CD14-positive monocyte (primary cell): ENCODE measurements at regions not wholly inside any gene's neighbourhood (a gene's known extent, or its start where the extent isn't known, plus 50 kb on each side); places are given as distances from the start of the nearest gene placed in this dataset.

Source experiments
- DNase-seq, 3 donors: peaks; one replicate each; pipeline ENCODE4 v3.0.0-alpha.2; 2011 to 2022
- H2AFZ ChIP-seq: 2 replicates; pipeline ENCODE4 v1.6.0; 2012; ENCODE audit warnings: mild to moderate bottlenecking, low read depth, low read length, inconsistent platforms; ENCODE audit not compliant: insufficient read depth, poor library complexity, severe bottlenecking
- H3K27ac ChIP-seq, 2 donors: 1 replicate in 1 of 2; 2 replicates in 1 of 2; pipeline ENCODE4 v1.5.1; 2012 to 2013; ENCODE audit warnings: low read length in 2 of 2, control low read depth in 1 of 2, inconsistent platforms in 1 of 2, low read depth in 1 of 2, mild to moderate bottlenecking in 1 of 2
- H3K27me3 ChIP-seq, 2 donors: one replicate each; pipeline versions ENCODE4 v1.6.0 to v1.6.1; 2011 to 2013; ENCODE audit warnings: low read length in 2 of 2; ENCODE audit not compliant: control insufficient read depth in 2 of 2, insufficient read depth in 2 of 2
- H3K36me3 ChIP-seq, 2 donors: replicated peaks in 1 of 2; 1 replicate in 1 of 2; 2 replicates in 1 of 2; pipeline versions ENCODE4 v1.5.1 to v1.6.1; 2012 to 2013; ENCODE audit warnings: low read length in 2 of 2, control low read depth in 1 of 2, inconsistent platforms in 1 of 2, mild to moderate bottlenecking in 1 of 2; ENCODE audit not compliant: insufficient read depth in 2 of 2, control insufficient read depth in 1 of 2
- H3K4me1 ChIP-seq, 2 donors: 1 replicate in 1 of 2; 2 replicates in 1 of 2; pipeline versions ENCODE4 v1.5.1 to v1.6.1; 2012 to 2013; ENCODE audit warnings: low read length in 2 of 2, control low read depth in 1 of 2, inconsistent platforms in 1 of 2, mild to moderate bottlenecking in 1 of 2, moderate library complexity in 1 of 2; ENCODE audit not compliant: insufficient read depth in 2 of 2, control insufficient read depth in 1 of 2
- H3K4me2 ChIP-seq: replicated peaks from 2 replicates; pipeline ENCODE3; 2012; ENCODE audit warnings: low read length, moderate library complexity, mild to moderate bottlenecking; ENCODE audit not compliant: poor library complexity, severe bottlenecking; ENCODE audit errors: extremely low read depth
- H3K4me3 ChIP-seq, 3 experiments: fragments of 200-600 bp in 1 of 3; sonication (generic) in 1 of 3; replicated peaks in 1 of 3; 1 replicate in 2 of 3; 2 replicates in 1 of 3; pipeline ENCODE4 v1.5.1; 2011 to 2013; ENCODE audit warnings: low read length in 3 of 3, mild to moderate bottlenecking in 3 of 3, control low read depth in 2 of 3, low read depth in 2 of 3, inconsistent platforms in 1 of 3, moderate library complexity in 1 of 3
- H3K79me2 ChIP-seq: 2 replicates; pipeline ENCODE4 v1.6.0; 2012; ENCODE audit warnings: mild to moderate bottlenecking, control low read depth, inconsistent platforms, low read length, moderate library complexity; ENCODE audit not compliant: insufficient read depth
- H3K9ac ChIP-seq: 2 replicates; pipeline ENCODE4 v1.6.0; 2017; ENCODE audit warnings: low read length, mild to moderate bottlenecking; ENCODE audit not compliant: insufficient read depth, poor library complexity, severe bottlenecking
- H3K9me3 ChIP-seq, 2 donors: replicated peaks in 1 of 2; 1 replicate in 1 of 2; 2 replicates in 1 of 2; pipeline versions ENCODE4 v1.5.1 to v1.6.1; 2012 to 2013; ENCODE audit warnings: low read length in 2 of 2, control low read depth in 1 of 2; ENCODE audit not compliant: control insufficient read depth in 1 of 2, insufficient read depth in 1 of 2
- H4K20me1 ChIP-seq: 2 replicates; pipeline ENCODE4 v1.6.0; 2012; ENCODE audit warnings: mild to moderate bottlenecking, low read length, control low read depth, moderate library complexity; ENCODE audit not compliant: insufficient read depth
- H3K27ac Mint-ChIP-seq, 7 donors: one replicate each; pipeline ENCODE4 v1.8.0; 2020; ENCODE audit warnings: mild to moderate bottlenecking in 7 of 7, mixed read lengths in 7 of 7, moderate library complexity in 6 of 7, inconsistent platforms in 2 of 7
- H3K27me3 Mint-ChIP-seq, 3 donors: one replicate each; pipeline ENCODE4 v1.8.0; 2021 to 2022; ENCODE audit warnings: low read depth in 3 of 3, mild to moderate bottlenecking in 3 of 3, mixed read lengths in 3 of 3, moderate library complexity in 3 of 3, inconsistent platforms in 1 of 3
- H3K36me3 Mint-ChIP-seq, 2 donors: one replicate each; pipeline ENCODE4 v1.8.0; 2020; ENCODE audit warnings: mixed read lengths in 2 of 2, inconsistent platforms in 1 of 2, mild to moderate bottlenecking in 1 of 2
- H3K4me1 Mint-ChIP-seq: one replicate; pipeline ENCODE4 v1.8.0; 2020; ENCODE audit warnings: mild to moderate bottlenecking, mixed read lengths
- H3K4me3 Mint-ChIP-seq, 2 donors: one replicate each; pipeline ENCODE4 v1.8.0; 2020; ENCODE audit warnings: mild to moderate bottlenecking in 2 of 2, mixed read lengths in 2 of 2, moderate library complexity in 1 of 2
- H3K9me3 Mint-ChIP-seq, 7 donors: one replicate each; pipeline ENCODE4 v1.8.0; 2020 to 2022; ENCODE audit warnings: mixed read lengths in 7 of 7, mild to moderate bottlenecking in 6 of 7, moderate library complexity in 6 of 7, inconsistent platforms in 2 of 7
- CTCF ChIP-seq: fragments of 200-600 bp; IDR thresholded peaks from one replicate; pipeline ENCODE4 v1.8.0; 2022; ENCODE audit warnings: antibody characterized with exemption, mild to moderate bottlenecking
- WGBS: methylation state at CpG from one replicate; pipeline ENCODE4 v1.1.5; 2013; ENCODE audit warnings: missing lambda C conversion rate; ENCODE audit not compliant: insufficient coverage; 5-methylcytosine and 5-hydroxymethylcytosine counted together
- intact Hi-C, 2 donors: fragments of 100-400 bp; cut with micrococcal nuclease; formaldehyde crosslinking; loops; one replicate each; pipeline versions ENCODE4 v1.15.0 to v1.15.1; 2023

DNA sequence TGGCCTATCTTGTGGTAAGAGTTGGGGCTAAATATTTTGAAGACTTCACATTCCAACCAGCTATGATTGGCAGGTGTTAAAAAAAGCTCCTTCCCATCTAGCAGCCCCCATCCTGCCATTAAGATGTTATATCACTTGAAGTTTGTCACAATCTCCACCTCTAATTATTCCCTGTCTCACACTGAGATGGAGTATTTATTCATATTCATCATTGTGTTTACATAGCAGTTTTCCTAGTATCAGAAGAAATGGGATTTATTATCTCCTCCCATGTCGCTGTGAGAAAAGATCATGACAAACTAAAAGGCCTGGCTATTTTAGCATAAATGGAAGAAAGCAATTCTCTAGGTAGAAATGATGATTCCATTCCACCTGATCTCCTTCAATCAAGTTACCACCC lies 653.6 kb downstream of the GABRG2 start:
- no peaks in the 10 kb centered on the region for H4K20me1 ChIP-seq
- H2AFZ ChIP-seq = no peak overlapping the region
- DNase-seq = no peak
- H3K4me3 ChIP-seq = no peak overlapping the region
- H3K4me1 ChIP-seq = no peaks in the 10 kb centered on the region
- intact Hi-C loops = no loop called here
- no CpG with 5 or more reads among the region's 1 CpG for WGBS
- H3K9ac ChIP-seq = no peak overlapping the region
- no peak overlapping the region for H3K27ac Mint-ChIP-seq
- H3K36me3 ChIP-seq = no peaks in the 10 kb centered on the region
- no peaks in the 10 kb centered on the region for H3K27me3 ChIP-seq
- H3K36me3 Mint-ChIP-seq = no peaks in the 10 kb centered on the region
- H3K9me3 ChIP-seq = peaks cover 17% of the 10 kb centered on the region in 2 donors
- no peaks in the 10 kb centered on the region for H3K4me1 Mint-ChIP-seq
- H3K79me2 ChIP-seq = no peaks in the 10 kb centered on the region
- H3K9me3 Mint-ChIP-seq = peaks cover 3 to 18% (median 14%) of the 10 kb centered on the region in 7 donors
- no peaks in the 10 kb centered on the region for H3K27me3 Mint-ChIP-seq
- no peak overlapping the region for H3K4me3 Mint-ChIP-seq
- H3K4me2 ChIP-seq = no peak overlapping the region
- H3K27ac ChIP-seq = no peak overlapping the region
- no peak for TF ChIP-seq CTCF

GRCh38 chr5:162752612-162753011 lies 684.8 kb upstream of the CCNG1 start:
- no peak overlapping the region for H3K27ac Mint-ChIP-seq
- no peaks in the 10 kb centered on the region for H3K79me2 ChIP-seq
- no peak overlapping the region for H3K4me3 ChIP-seq
- H2AFZ ChIP-seq = no peak overlapping the region
- no peak for DNase-seq
- H3K4me3 Mint-ChIP-seq = no peak overlapping the region
- intact Hi-C loops = no loop called here
- WGBS = no CpG with 5 or more reads among the region's 3 CpGs
- H3K4me1 ChIP-seq = no peaks in the 10 kb centered on the region
- peaks cover 5 to 16% of the 10 kb centered on the region in 2 donors for H3K9me3 ChIP-seq
- no peak overlapping the region for H3K9ac ChIP-seq
- no peaks in the 10 kb centered on the region for H3K36me3 ChIP-seq
- H3K4me1 Mint-ChIP-seq = no peaks in the 10 kb centered on the region
- no peaks in the 10 kb centered on the region for H3K27me3 ChIP-seq
- no peak for TF ChIP-seq CTCF
- no peaks in the 10 kb centered on the region for H3K27me3 Mint-ChIP-seq
- H3K27ac ChIP-seq = no peak overlapping the region
- H4K20me1 ChIP-seq = no peaks in the 10 kb centered on the region
- H3K9me3 Mint-ChIP-seq = peaks cover 0 to 12% (median 8%) of the 10 kb centered on the region in 7 donors
- no peak overlapping the region for H3K4me2 ChIP-seq
- no peaks in the 10 kb centered on the region for H3K36me3 Mint-ChIP-seq
